SK-N-SH treated with all-trans-retinoic acid at 6 μM for 48 hours (cell line): ENCODE measurements at regions not wholly inside any gene's neighbourhood (a gene's known extent, or its start where the extent isn't known, plus 50 kb on each side); places are given as distances from the start of the nearest gene placed in this dataset.
A peak's percentile ranks its signal among the peaks of the same experiment; 100 is the strongest.

ENCODE experiments used
- ATAC-seq: fragments of 200-7000 bp; cut with Tn5 transposase; 3 replicates; pipeline ENCODE4 v1.9.1; 2020; ENCODE audit warnings: mild to moderate bottlenecking, moderate library complexity
- ARNTL ChIP-seq: fragments of 450-650 bp; formaldehyde crosslinking; IDR thresholded peaks from 2 replicates; pipeline ENCODE4 v1.5.0; 2020; ENCODE audit warnings: low read depth, mild to moderate bottlenecking, moderate library complexity, borderline replicate concordance
- BACH2 ChIP-seq: fragments of 250-450 bp; sonication (Bioruptor Pico); IDR thresholded peaks from 2 replicates; pipeline ENCODE4 v1.9.0; 2021; ENCODE audit warnings: mild to moderate bottlenecking, borderline replicate concordance
- CREB5 ChIP-seq: fragments of 250-450 bp; sonication (Bioruptor Pico); IDR thresholded peaks from 2 replicates; pipeline ENCODE4 v1.5.1; 2020; ENCODE audit warnings: low read depth, mild to moderate bottlenecking, moderate library complexity
- CSDC2 ChIP-seq: fragments of 250-450 bp; sonication (Bioruptor Pico); IDR thresholded peaks from 2 replicates; pipeline ENCODE4 v1.5.0; 2020; ENCODE audit warnings: mild to moderate bottlenecking, moderate library complexity
- CSRNP3 ChIP-seq: fragments of 250-450 bp; sonication (Bioruptor Pico); IDR thresholded peaks from 2 replicates; pipeline ENCODE4 v1.5.1; 2021; ENCODE audit warnings: mild to moderate bottlenecking, moderate library complexity
- ESRRG ChIP-seq: fragments of 250-450 bp; sonication (Bioruptor Pico); IDR thresholded peaks from 2 replicates; pipeline ENCODE4 v1.6.1; 2021; ENCODE audit warnings: mild to moderate bottlenecking
- GLIS3 ChIP-seq: fragments of 250-450 bp; sonication (Bioruptor Pico); IDR thresholded peaks from 2 replicates; pipeline ENCODE4 v1.5.0; 2020; ENCODE audit warnings: mild to moderate bottlenecking, moderate library complexity
- ISL1 ChIP-seq: fragments of 250-450 bp; sonication (Bioruptor Pico); IDR thresholded peaks from 2 replicates; pipeline ENCODE4 v2.1.2; 2022; ENCODE audit warnings: mild to moderate bottlenecking, moderate library complexity
- OSR1 ChIP-seq: fragments of 250-450 bp; sonication (Bioruptor Pico); IDR thresholded peaks from 2 replicates; pipeline ENCODE4 v1.8.0; 2022; ENCODE audit warnings: moderate library complexity, mild to moderate bottlenecking, inconsistent platforms
- PATZ1 ChIP-seq: fragments of 250-450 bp; sonication (Bioruptor Pico); IDR thresholded peaks from 2 replicates; pipeline ENCODE4 v1.8.0; 2020; ENCODE audit warnings: mild to moderate bottlenecking, moderate library complexity, borderline replicate concordance
- POU6F1 ChIP-seq: fragments of 250-450 bp; sonication (Bioruptor Pico); IDR thresholded peaks from 2 replicates; pipeline ENCODE4 v1.8.0; 2021; ENCODE audit warnings: low read depth, mild to moderate bottlenecking, moderate library complexity, borderline replicate concordance
- PPARA ChIP-seq: fragments of 250-450 bp; sonication (Bioruptor Pico); IDR thresholded peaks from 2 replicates; pipeline ENCODE4 v1.5.0; 2020; ENCODE audit warnings: mild to moderate bottlenecking, borderline replicate concordance
- RARB ChIP-seq: fragments of 250-450 bp; sonication (Bioruptor Pico); IDR thresholded peaks from 2 replicates; pipeline ENCODE4 v1.8.0; 2021; ENCODE audit warnings: mild to moderate bottlenecking, moderate library complexity
- SNAI2 ChIP-seq: fragments of 250-450 bp; sonication (Bioruptor Pico); IDR thresholded peaks from 2 replicates; pipeline ENCODE4 v1.5.0; 2020; ENCODE audit warnings: mild to moderate bottlenecking, moderate library complexity
- TCF4 ChIP-seq: fragments of 250-450 bp; sonication (Bioruptor Pico); IDR thresholded peaks from 2 replicates; pipeline ENCODE4 v1.8.0; 2021; ENCODE audit warnings: mild to moderate bottlenecking, moderate library complexity, borderline replicate concordance
- TOX ChIP-seq: fragments of 250-450 bp; sonication (Bioruptor Pico); IDR thresholded peaks from 2 replicates; pipeline ENCODE4 v1.8.0; 2021; ENCODE audit warnings: mild to moderate bottlenecking, moderate library complexity, borderline replicate concordance
- TSHZ2 ChIP-seq: fragments of 250-450 bp; sonication (Bioruptor Pico); IDR thresholded peaks from 2 replicates; pipeline ENCODE4 v1.5.0; 2020; ENCODE audit warnings: mild to moderate bottlenecking, moderate library complexity
- ZC3H10 ChIP-seq: fragments of 250-450 bp; sonication (Bioruptor Pico); IDR thresholded peaks from 2 replicates; pipeline ENCODE4 v1.5.1; 2021; ENCODE audit warnings: mild to moderate bottlenecking, moderate library complexity
- ZFP3 ChIP-seq: fragments of 250-450 bp; sonication (Bioruptor Pico); IDR thresholded peaks from 2 replicates; pipeline ENCODE4 v1.5.0; 2020; ENCODE audit warnings: mild to moderate bottlenecking, moderate library complexity
- ZFP30 ChIP-seq: fragments of 450-650 bp; formaldehyde crosslinking; IDR thresholded peaks from 2 replicates; pipeline ENCODE4 v1.5.0; 2022; ENCODE audit warnings: mild to moderate bottlenecking, moderate library complexity
- ZNF565 ChIP-seq: fragments of 450-650 bp; formaldehyde crosslinking; conservative IDR thresholded peaks from 2 replicates; pipeline ENCODE4 v1.5.0; 2020; ENCODE audit warnings: low read depth, mild to moderate bottlenecking, moderate library complexity
- ZNF70 ChIP-seq: fragments of 450-650 bp; formaldehyde crosslinking; IDR thresholded peaks from 2 replicates; pipeline ENCODE4 v1.5.0; 2020; ENCODE audit warnings: mild to moderate bottlenecking, moderate library complexity
- ZNF8 ChIP-seq: fragments of 450-650 bp; formaldehyde crosslinking; IDR thresholded peaks from 2 replicates; pipeline ENCODE4 v1.5.0; 2020; ENCODE audit warnings: mild to moderate bottlenecking, moderate library complexity

GRCh38 chr20:4068708-4069107 lies 53.4 kb upstream of the RNF24 start (continued):
- TF ChIP-seq POU6F1 (CRISPR knock-in tag) = no peak

GRCh38 chr20:4067600-4068261 lies 52.4 kb upstream of the RNF24 start:
- 0 out of 3 replicates have a peak, but pooled peaks have one; percentile 8 for ATAC-seq
- no peak for TF ChIP-seq ESRRG (CRISPR knock-in tag)
- no peak for TF ChIP-seq ZNF565 (CRISPR knock-in tag)
- TF ChIP-seq TCF4 (CRISPR knock-in tag) = no peak
- no peak for TF ChIP-seq ZNF70 (CRISPR knock-in tag)
- no peak for TF ChIP-seq ZC3H10 (CRISPR knock-in tag)
- TF ChIP-seq CSDC2 (CRISPR knock-in tag) = no peak
- TF ChIP-seq RARB (CRISPR knock-in tag) = no peak
- TF ChIP-seq ARNTL = no peak
- TF ChIP-seq GLIS3 (CRISPR knock-in tag) = no peak
- TF ChIP-seq OSR1 = no peak
- TF ChIP-seq TOX = no peak
- TF ChIP-seq CREB5 = no peak
- no peak for TF ChIP-seq PATZ1 (CRISPR knock-in tag)
- TF ChIP-seq ZFP3 = no peak
- no peak for TF ChIP-seq ISL1
- TF ChIP-seq ZNF8 (CRISPR knock-in tag) = no peak
- no peak for TF ChIP-seq POU6F1 (CRISPR knock-in tag)
- no peak for TF ChIP-seq ZFP30 (CRISPR knock-in tag)

- TF ChIP-seq CSDC2 (CRISPR knock-in tag) (no peak), TCF4 (CRISPR knock-in tag) (no peak), ESRRG (CRISPR knock-in tag) (no peak), CREB5 (no peak), ISL1 (no peak), ARNTL (no peak), ZC3H10 (CRISPR knock-in tag) (no peak), ZNF8 (CRISPR knock-in tag) (no peak), SNAI2 (CRISPR knock-in tag) (no peak), ZFP30 (CRISPR knock-in tag) (no peak), PPARA (CRISPR knock-in tag) (no peak), OSR1 (no peak), ZFP3 (no peak), CSRNP3 (CRISPR knock-in tag) (no peak), POU6F1 (CRISPR knock-in tag) (no peak), TSHZ2 (CRISPR knock-in tag) (no peak), BACH2 (CRISPR knock-in tag) (no peak)
- no peak for ATAC-seq
These were observed 51.2 kb upstream of the RNF24 start for GRCh38 chr20:4066551-4066950.
